Effector CD4-positive, alpha-beta T cell (primary cell): ENCODE measurements at regions not wholly inside any gene's neighbourhood (a gene's known extent, or its start where the extent isn't known, plus 50 kb on each side); places are given as distances from the start of the nearest gene placed in this dataset.
A peak's percentile ranks its signal among the peaks of the same experiment; 100 is the strongest.
"Not testable (repeated sequence)": the region's sequence is repeated elsewhere in the genome, so short reads cannot be mapped to it uniquely, and the experiment has no call there.

Experiments
- DNase-seq: peaks from one replicate; pipeline ENCODE4 v3.0.0-alpha.2; 2020

DNA sequence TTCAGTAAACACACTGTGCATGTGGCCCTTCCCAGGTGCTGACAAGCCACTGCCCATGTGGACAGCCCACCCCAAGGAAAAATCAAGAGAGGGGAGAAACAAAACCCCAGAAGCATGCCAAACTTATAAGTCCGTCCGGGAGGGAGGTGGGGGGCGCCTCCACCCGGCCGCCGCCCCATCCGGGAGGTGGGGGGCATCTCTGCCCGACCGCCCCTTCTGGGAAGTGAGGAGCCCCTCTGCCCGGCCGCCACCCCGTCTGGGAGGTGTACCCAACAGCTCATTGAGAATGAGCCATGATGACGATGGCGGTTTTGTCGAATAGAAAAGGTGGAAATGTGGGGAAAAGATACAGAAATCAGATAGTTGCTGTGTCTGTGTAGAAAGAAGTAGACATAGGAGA is 53.8 kb upstream of the C2CD4B start:
- no peak for DNase-seq

DNA sequence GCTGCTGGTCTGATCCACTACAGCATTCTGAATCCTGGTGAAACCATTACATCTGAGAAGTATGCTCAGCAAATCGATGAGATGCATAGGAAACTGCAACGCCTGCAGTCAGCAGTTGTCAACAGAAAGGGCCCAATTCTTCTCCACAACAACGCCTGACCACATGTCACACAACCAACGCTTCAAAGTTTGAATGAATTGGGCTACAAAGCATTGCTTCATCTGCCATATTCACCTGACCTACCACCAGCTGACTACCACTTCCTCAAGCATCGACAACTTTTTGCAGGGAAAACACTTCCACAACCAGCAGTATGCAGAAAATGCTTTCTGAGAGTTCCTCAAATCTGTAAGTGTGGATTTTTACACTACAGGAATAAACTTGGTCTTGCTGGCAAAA is 54.7 kb upstream of the C2CD4B start:
- DNase-seq, result no peak

DNA sequence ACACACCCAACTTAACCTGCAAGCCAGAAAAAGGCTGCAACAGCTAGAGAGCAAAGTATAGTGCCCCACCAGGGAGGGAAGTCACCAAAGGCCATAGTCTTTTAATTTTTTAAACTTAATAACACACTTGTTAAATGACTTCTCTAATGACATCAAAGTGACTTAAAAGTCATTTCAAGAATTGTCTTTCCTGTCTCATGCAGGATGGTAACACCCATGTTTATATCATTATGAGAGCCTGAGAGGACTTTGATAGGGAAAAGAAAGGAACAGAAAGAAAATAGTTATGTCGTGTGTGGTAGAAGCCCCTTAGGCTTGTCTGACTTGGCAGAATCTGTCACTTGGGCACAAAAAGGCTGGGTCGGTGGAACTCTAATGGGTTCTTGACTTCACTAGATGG is 57.9 kb upstream of the C2CD4B start:
- no peak for DNase-seq

DNA sequence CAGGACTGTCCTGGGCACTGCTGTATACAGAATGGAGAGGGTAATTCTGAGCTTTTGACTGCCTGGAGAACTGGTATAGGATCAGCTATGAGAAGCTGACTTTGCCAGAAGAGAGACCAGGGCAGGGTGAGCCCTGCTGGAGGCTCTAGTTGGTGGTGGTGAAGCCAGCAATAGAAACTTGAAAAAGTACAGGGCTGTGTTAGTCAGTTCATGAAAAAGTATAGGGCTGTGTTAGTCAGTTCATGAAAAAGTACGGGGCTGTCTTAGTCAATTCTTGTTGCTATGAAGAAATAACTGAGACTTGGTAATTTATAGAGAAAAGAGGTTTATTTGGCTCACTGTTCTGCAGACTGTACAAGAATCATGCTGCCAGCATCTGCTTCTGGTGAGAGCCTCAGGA is 63.5 kb upstream of the C2CD4B start:
- DNase-seq, result no peak

DNA sequence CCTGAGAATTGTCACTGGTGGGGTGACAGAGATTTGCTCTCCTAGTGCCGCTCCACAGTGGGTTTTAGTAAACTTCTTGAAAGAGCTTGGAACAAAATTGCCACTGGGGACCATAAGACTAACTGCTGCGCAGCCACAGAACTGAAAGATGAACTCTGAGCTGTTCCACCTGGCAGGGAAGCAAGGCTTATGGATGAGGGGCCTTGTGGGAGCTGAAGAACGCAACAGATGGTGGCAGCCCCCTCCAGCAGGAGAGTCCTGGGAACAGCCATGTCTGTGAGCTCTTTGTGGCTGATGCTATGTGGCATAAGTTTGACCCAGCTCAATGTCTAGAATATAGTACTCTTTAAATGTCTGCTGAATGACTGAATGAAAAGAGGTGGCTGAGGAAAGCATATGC is 66.8 kb upstream of the C2CD4B start:
- no peak for DNase-seq

DNA sequence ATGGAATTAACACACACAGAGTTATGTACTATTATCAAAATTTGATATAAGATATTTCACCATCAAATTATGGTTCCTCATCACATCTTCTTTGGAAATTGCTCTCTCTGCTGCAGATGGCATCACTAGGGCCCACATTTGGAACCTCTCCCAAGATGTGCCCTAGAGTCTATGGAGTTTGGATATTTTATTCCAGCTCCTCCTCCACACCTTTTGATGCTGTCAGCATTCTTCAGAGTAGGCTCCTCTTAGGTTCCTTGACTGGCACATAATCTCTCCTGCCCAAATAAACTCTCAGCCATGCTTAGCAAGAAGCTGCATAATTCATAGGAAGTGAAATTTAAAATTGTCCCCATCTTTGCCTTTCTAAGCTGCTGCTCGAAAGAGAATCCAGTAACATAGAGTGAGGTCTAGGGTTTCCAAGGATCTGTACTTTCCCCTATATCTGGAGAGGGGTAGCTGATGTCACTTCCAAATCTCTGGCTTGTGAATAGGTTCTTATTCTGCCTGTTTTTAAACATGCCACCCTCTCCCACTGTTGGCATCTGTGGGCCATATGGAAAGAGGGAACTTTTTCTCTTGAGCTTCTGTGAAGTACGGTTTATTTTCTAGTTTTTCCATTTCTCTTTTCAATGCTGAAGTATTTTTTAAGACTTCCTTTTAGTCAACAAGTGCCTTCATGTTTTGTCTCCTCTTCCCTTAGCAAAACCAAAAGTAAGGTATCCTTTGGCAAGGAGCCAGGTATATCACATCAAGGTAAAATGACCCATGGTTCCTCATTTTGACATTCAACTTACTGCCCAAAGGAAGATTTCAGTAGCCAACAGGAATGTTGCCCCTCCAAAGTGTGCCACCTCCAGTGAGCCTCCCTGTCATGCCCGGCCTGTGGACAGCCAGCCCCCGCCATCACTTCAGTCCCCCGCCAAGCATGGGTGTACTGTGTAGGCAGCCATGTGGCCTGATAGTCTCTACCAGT is 75.3 kb upstream of the C2CD4B start:
- no peak for DNase-seq

DNA sequence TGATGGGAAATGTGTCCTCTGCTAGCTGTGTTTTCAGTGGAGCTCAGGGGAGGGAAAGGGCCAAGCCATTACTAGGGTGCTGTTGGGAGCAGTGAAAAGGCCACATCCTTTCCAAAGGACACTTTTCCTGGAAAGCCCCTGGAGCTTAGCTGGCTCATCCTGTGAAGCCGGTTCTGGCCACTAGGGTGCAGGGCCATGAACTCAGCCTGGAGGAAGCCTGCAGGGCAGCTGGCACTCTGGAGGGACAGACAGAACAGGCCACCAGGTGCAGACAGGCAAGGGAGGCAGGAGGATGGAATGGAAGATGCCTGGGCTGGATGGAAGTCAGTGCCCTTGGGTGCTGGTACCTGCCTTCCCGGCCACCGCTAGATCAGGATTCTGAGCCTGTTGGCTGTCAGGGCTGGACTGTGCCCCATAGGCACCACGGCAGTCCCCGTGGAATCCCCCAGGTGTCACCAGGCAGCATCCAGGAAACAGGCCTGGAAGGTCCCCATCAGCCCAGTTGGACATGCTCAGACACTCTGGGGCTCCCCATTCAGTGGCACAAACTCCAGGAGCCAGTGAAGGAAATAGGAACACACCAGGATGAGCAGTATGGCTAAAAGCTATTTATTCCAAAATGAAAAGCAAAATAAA is 76.2 kb upstream of the C2CD4B start:
- DNase-seq, result no peak

DNA sequence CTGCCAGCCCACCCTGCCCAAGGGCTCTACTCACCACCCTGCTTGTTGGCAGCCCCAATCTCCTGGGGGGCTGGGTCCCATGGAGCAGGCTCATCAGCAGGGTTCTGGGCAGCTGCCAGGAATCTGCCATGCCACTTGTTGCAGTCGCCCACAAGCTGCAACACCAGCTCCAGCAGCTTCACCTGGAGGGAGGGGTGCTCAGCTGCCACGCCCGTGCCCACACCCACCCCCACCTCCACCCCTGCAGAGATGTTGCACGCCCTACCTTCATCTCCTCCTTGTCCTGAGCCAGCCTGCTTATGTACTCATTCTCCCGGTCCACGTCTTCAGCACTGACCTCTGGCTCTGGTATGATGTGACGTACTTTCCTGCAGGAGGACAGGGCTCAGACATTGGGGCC is 77.9 kb upstream of the C2CD4B start:
- no peak for DNase-seq

DNA sequence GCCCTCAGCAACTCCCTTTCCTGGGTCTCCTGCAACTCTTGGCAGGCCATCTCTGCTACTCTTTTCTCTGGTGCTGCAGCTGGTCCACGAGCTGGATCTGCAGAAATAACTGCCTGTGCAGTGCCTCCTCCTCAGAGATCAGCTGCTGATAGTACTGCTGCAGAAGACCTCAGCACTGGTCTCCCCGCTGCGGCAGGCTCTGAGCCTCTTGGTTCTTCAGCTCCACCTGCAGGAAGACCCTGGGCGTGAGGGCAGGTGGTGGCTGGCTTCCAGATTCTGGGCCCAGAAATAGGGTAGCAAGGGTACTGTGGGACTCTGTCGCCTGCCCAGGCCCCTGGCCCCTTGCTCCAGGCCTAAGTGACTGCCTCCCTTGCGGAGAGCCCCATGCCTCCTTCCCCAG is 79.7 kb upstream of the C2CD4B start:
- no peak for DNase-seq

DNA sequence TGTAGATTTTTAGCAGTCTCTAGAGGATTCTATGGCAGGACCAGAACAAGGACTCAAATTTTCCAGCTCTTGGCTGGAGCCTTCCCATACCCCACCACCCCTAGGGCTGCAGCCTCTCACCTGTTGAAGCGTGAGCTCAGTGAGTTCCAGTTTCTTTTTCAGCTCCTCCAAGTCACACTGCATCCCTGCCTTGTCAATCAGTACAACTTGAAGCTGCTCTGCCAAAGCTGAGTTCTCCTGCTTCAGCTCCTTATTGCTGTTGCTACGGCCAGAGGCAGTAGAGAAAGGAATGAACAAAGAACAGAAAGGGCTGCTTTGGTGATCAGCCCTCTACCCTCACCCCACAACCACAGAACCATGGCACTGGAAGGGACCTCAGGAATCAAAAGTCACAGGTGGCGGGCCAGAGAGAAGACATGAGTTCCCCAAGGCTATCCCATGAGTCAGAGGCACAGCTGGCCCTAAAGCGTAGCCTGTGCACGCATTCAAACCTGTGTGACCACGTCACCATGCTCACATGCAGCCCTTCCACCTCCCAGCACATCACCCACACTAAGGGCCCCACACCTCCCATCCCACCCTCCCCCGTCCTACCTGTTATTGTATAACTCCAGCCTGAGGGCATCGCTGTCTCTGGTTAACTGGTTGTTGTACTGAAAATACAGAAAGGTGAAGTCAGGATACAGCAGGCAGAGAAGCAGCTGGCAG is 83.3 kb upstream of the C2CD4B start:
- DNase-seq, result no peak

DNA sequence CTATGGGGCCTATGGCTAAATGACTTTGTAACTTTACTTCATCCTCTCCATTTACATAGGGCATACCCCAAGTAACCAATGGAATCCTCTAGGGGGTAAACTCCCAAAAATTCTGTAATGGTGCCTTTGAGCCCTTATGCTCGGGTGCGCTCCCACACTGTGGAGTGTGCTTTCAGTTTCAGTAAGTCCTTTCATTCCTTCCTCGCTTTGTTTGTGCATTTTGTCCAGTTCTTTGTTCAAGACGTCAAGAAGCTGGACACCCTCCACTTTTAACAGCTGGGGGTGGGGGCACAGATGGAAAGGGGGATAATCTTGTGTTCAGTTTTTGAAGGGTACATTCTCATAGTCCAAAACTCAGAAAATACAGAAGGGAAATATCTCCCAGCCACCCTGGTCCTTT is 84.4 kb upstream of the C2CD4B start:
- DNase-seq, result no peak

DNA sequence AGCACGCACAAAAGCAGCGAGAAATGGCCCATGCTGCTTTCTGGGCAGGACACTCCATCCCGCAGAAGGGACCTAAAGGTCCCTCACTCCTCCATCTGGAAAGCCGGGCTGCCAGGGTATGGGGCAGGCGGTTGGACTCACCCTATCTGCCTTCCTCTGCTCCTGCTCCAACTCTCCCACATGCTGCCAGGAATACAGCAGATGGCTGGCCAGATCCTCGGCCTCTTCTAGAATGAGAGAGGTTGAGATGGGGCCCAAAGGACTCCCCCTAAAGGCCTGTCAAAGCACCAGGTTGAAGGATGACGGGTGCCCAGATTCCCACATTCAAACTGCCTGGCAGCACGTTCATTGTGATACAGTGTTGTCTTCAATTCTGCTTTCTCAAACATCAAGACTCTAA is 85.1 kb upstream of the C2CD4B start:
- no peak for DNase-seq

DNA sequence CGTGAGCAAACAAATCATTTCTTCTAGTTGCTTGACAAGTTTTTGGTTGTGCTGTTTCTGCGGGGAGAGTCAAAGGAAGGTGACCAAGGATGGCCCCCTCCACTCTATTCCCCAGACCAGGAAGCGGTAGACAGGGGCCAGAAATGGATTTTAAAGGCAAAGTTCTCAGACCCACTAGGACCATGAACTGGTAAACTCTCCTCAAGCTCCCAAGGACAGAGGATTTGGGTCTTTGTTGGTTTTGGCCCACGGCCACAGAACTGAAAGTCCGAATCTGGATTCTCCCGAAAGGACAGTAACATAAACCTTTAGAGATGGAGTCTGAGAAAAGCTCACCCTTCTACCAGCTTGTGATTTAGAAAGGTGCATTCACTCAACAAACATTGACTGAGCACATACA is 85.9 kb upstream of the C2CD4B start:
- DNase-seq, result no peak

DNA sequence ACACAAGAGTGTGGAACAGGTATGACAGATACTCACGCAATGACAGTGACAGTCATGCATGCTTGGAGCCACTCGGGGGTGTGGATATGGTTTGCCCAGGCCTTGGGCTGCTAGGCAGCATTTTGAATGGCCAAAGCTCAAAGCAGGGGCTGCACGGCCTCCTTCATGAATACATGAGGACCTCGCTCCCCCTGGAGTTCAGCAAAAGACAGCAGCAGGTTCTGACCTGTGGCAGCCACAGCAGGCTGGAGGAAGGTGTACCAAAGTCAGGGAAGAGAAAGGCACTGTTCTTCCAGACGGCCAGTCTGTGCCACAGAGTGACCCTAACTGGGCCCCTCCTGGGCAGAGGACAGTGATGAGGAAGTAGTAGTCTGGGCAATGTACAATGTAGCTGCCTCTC is 88.2 kb upstream of the C2CD4B start:
- no peak for DNase-seq

DNA sequence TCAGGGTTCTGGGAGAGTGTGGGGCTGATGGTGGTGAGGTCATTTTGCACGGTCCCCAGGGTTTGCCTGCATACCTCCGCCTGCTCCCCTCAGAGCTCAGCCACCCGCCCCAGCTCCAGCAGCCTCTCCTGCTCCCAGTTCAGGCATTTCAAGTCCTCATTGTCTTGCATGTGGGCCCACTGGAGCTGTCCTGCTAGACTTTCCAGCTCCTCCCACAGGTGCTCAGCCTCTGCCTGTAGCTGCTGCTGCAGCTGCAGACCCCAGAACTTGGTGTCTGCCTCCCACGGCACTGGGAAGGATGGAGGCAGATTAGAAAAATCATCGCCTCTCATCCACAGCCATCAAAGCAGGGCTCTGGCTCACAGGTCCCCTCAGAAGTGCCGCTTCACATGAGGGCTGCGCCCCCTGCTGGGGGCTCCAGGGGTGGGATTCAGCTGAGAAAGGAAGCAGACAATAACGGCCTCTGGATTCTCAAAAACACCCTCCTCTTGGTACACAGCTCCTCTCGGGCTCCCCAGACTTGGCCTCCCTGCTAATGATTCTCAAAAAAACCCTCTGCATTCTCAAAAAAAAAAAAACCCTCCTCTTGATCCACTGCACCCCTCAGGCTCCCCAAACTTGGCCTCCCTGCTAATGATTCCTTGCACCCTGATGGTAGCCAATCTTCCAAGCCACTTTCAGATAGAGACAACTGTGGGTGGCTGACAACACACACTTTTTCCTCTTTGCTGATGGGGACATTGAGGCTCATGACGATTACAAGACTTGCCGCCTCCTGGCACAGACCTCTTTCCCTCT is 89.3 kb upstream of the C2CD4B start:
- peak; percentile 29 for DNase-seq

DNA sequence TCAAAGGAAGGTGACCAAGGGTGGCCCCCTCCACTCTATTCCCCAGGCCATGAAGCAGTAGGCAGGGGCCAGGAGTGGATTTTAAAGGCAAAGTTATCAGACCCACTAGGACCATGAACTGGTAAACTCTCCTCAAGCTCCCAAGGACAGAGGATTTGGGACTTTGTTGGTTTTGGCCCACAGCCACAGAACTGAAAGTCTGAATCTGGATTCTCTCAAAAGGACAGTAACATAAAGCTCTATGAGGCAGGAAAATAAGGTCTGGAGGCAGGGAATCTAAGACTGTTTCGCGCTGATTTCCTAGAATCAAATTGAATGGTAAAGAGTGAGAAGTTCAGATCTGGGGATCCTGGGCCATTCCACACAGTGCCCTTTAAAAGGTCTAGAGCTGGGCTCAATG is 91.3 kb upstream of the C2CD4B start:
- DNase-seq, result not testable (repeated sequence)

DNA sequence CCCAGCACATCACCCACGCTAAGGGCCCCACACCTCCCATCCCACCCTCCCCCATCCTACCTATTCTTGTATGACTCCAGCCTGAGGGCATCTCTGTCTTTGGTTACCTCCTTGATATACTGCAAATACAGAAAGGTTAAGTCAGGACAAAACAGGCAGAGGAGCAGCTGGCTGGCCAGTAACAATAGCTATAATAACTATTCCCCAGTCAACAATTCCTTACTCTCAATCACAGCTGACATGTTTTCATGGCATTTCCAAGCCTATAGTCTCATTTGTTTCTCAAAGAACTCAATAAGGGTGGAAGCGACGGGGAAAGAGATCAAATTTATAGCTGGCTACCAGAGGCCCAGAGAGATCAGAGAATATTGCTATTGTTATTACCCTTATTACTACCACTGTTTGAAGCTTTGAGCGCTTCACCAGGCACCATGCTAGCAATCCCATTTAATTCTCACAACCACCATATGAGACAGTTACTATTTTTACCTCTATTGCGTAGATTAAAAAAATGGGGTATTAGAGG is 93.0 kb upstream of the C2CD4B start:
- no peak for DNase-seq

DNA sequence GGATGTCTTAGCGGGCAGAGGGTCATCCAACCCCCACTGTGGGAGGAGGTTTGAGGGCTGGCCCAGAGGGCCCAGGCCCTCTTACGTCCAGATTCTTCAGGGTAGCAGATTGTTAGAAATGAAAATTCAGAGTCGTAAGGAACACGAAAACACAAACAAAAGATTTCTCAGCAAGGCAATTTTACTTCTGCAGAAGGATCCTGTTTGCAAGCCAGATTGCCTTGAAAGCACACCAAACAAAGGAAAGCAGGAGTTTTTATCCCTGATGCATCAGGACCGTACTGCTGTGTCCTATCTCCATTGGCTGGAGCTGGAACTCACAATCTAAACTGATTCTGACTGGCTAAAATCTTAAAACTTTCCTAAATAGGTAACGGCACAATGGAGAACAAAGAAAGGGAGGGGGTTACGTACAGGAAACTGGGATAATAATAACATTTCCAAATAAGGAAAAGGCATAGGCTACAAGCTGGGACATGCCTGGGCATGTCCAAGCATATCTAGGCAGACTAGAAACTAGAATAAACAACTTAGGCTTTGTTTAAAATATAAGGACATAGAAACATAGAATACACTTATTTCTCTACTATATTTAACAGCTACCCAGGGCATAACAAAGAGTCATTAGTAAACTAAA is 97.3 kb upstream of the C2CD4B start:
- DNase-seq, result no peak

DNA sequence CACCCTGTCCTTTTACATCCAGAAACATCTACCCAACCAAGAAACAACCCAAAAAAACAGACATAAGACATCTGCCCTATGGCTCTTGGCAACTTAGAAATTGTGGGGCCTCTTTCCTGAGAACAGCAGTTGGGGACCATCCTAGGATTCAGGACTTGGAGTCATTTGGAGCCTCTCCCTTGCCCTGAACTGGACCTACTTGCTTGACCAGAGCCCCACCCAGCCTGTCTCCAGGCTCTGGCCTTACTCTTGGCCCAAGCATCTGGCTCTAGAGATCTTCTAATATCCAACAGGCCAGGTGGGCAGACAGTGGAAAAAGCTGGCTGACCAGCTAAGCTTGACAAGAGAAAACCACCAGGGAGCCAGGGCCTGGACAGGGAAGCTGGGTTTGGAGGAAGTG is 99.1 kb upstream of the C2CD4B start:
- DNase-seq, result no peak

DNA sequence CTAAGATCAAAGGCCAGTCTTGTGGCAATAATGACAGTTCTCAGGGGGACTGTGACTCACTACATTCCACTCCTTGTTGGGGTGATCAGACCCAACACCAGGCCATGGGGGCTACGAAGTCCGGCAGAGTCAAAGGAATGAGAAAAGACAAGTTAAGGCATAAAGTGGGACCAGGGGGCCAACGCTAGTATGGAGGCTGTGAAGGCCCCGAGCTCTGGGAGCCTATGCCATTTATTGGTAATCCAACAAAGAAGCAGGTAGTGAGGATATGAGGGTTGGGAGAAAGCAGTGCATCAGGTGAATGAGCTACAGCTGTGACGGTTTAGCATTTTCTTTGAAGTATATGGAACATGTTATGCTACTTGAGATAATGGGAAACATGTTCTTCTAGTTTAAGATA is 104.4 kb upstream of the C2CD4B start:
- DNase-seq, result no peak

DNA sequence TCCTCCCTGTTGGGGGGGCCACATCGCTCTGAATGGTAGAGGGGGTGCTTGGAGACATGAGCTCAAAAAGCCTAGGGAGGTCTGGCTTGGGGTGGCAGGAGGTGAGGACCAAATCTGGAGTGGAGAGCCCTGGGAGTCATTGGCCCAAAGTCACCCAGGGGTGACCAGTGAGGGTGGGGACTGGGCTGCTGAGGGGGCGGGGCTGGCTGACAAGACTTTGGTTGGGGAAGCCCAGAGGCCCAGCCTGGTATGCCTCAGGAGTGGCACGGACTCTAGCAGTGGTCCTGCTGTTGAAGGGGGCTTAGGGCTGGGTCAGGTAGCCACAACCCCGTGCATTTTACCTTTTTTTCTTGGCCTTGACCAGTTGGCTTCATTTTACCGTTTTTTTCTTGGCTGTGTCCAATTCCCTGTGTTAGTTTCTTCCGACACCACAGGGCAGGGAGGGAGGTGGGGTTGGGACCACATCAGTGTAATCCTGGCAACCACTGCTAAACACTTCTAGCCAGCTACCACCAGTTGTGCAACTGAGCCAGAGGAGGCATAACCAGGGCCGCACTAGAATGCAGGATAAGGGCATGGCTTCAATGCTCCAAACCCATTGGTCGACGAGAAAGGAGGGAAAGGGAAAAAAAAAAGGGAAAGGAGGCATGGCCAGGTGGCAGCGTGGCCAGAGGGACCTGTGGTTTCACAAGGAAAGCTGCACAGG is 105.3 kb upstream of the C2CD4B start:
- DNase-seq, result no peak

DNA sequence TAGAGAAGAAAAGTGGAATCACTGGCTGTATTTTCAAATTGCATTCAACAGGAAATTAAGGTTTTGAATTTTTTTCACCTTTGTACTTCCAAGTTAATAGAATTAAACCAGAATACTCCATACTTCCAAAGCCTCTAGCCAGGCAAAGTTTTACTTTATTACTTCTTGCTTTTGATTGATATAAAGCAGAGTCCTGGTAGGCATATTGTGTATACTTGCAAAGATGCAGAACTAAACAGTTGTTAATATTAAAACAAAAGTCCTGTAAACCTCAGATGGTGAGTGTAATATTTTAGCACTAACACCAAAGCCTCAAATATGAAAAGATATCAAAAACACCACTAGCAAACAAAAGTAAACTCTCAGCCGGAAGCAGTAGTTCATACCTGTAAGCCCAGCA is 107.2 kb upstream of the C2CD4B start:
- no peak for DNase-seq
